SKM-1 treated with dmso at 0.1 percent for 144 hours (cell line): ENCODE measurements at regions not wholly inside any gene's neighbourhood (a gene's known extent, or its start where the extent isn't known, plus 50 kb on each side); places are given as distances from the start of the nearest gene placed in this dataset.

Source experiments
- DNase-seq: peaks from one replicate; lab custom pipeline; 2025; ENCODE audit not compliant: unreplicated experiment; lab: John Stamatoyannopoulos, UW

GRCh38 chr4:61049018-61049417 lies 151.1 kb upstream of the ADGRL3 start:
- no peak for DNase-seq

- DNase-seq: no peak
Observed at GRCh38 chr4:61067381-61067780, 132.7 kb upstream of the ADGRL3 start.

DNA sequence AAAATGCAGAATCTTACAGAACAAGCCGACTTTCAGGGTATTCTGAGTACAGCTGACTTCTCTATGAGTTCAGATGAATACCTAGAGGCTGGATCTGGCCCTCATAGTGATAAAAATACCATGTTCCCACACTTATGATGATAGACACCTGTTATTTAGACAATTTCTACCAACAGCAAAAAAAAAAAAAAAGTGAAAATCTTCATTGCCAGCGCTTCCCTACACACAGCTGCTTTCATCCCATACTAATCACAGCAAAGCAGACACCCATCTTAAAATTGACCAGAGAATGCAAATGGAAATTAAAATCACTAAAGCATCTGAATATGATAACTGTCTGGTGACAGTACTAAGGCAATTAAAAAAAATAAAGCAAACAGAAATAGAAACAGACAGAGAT lies 132.1 kb upstream of the ADGRL3 start:
- no peak for DNase-seq

DNA sequence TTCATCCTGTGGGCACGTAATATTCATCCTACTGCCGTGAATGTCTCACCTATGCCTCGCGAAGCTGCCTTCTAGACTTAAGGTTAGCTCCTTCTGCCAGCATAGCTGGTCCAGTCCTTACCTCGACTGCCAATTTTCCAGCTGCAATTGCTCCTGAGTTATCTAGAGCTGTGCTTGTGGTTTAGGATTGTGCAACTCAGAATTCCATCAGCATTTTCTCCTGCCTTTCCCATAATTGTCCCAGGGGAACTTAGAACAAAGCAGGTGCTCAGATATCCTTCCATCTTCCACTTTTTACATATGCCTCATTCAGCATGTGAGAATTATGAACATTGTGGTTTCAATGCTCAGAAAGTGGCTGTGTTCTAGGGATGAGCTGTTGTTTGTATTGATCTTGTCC lies 131.4 kb upstream of the ADGRL3 start:
- DNase-seq: no peak

DNA sequence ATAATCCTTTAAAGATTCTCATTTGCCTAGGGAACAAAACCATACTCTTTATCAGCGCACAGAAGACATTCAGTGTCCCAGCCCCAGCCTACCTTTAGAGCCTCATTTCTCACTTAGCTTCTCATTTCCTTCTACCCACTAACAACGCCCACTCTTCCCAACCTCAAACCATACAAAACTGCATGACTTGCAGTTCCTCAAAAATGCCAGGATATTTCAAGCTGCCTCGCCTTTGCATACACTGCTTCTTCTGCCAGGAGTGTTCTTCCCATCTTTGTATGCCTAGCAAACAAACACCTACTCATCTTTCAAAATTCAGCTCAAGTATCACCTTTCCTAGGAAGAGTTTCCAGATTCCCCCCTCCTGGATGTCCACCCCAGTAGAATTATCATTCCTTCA lies 129.9 kb upstream of the ADGRL3 start:
- DNase-seq: no peak

DNA sequence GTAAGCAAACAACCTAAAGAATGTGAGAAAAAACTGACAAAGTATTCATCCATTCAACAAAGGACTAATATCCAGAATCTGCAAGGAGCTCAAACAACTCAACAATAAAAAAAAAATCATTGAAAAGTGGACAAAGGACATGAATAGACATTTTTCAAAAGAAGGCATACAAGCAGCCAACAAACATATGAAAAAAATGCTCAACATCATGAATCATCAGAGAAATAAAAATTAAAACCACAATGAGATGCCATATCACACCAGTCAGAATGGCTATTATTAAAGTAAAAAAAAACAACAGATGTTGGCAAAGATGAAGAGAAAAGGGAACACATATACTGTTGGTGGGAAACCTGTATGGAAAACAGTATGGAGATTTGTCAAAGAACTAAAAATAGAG lies 120.7 kb upstream of the ADGRL3 start:
- DNase-seq: no peak

- DNase-seq: no peak
Observed at GRCh38 chr4:61079976-61080375, 120.2 kb upstream of the ADGRL3 start.

- no peak for DNase-seq
Observed at GRCh38 chr4:61085534-61085933, 114.6 kb upstream of the ADGRL3 start.

- DNase-seq: no peak
Observed at GRCh38 chr4:61086357-61086756, 113.8 kb upstream of the ADGRL3 start.

GRCh38 chr4:61086979-61087378 lies 113.1 kb upstream of the ADGRL3 start:
- DNase-seq: no peak

- DNase-seq: no peak
Observed at GRCh38 chr4:61094854-61095598, 105.1 kb upstream of the ADGRL3 start.

DNA sequence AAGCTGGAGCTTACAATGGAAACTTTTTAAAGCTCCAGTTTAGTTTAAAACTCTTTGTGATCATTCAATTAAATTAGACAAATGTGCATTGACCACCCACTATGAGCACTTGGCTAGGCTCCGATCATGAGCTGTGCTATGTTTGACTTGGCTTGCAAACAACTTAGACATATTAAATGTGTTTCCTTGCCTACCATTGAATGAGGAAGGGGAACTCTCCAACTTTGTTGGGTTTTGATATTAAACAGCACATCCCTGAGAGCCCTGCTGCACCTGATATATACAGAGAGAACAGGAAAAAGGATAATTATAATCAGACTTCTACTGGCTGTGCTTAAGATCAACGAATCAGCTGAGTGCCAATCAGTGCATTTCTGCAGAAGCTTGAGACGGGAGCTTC lies 71.4 kb upstream of the ADGRL3 start:
- no peak for DNase-seq

DNA sequence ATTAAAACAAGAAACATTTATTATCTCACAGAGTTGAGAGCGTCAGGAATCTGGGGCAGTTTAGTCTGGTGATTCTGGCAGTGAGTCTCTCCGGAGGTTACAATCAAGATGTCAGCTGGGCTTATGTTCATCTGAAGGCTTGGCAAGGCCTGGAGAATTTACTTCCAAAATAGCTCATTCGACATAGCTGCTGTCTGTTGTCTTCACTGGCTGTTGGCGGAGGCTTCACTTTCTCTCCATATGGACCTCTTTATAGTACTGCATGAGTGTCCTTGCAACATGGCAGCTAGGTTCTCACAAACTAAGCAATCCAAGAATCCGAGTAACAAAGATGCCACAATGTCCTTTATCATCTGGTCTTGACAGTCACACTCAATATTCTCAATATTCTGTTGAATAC lies 70.2 kb upstream of the ADGRL3 start:
- no peak for DNase-seq

DNA sequence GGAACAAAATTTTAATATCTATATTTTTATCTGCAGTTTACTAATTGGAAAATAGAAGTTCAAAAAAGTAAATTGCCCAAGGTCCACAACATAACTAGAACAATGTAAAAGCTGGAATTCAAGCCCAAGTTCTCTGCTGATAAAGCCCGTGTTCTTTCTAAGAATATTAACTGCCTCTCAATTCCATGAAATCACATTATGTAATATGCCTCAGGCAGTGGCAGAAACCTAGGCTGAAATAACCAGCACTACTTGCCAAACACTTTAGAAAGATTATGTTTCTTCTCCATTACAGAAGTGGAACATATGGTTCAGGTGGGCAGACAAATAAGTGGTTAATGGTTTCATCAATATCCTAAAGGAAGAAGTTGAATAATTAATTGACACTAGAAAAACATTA lies 56.7 kb upstream of the ADGRL3 start:
- no peak for DNase-seq

DNA sequence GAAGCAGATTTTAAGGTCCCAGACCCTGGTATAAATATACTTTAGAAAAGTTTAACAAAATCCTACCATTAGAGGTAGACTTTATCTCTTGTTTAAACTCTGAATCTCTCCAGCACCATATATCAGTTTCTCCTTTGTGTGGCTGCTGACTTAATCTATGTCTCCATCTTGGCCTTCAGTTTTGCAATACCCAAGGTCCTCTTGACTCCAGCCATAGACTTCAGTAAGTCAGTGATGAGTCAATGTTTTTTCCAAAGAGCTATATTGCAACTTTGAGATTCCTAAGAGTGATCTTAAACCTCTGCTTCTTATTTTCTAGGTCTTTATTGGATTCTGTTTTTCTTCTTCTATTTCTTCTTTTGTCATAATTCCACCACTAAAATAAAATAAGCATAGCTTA lies 50.8 kb upstream of the ADGRL3 start:
- DNase-seq: peak; percentile 12
